LNCAP (cell line): ENCODE measurements at regions not wholly inside any gene's neighbourhood (a gene's known extent, or its start where the extent isn't known, plus 50 kb on each side); places are given as distances from the start of the nearest gene placed in this dataset.

Experiments
- CTCF ChIP-seq: fragments of 450-650 bp; IDR thresholded peaks from 2 replicates; pipeline ENCODE4 v1.5.1; 2017; ENCODE audit warnings: mild to moderate bottlenecking

- TF ChIP-seq CTCF = no peak
These were observed 293.9 kb upstream of the PLET1 start for GRCh38 chr11:112554586-112554985.

GRCh38 chr11:112555491-112556364 lies 295.1 kb upstream of the PLET1 start:
- TF ChIP-seq CTCF = peak; percentile 70

- no peak for TF ChIP-seq CTCF
These were observed 298.0 kb upstream of the PLET1 start for GRCh38 chr11:112558691-112559090.

- TF ChIP-seq CTCF = no peak
These were observed 303.1 kb upstream of the PLET1 start for GRCh38 chr11:112563808-112564207.

- TF ChIP-seq CTCF = no peak
These were observed 303.7 kb upstream of the PLET1 start for GRCh38 chr11:112564228-112564955.

GRCh38 chr11:112565551-112565950 lies 304.9 kb upstream of the PLET1 start:
- no peak for TF ChIP-seq CTCF

GRCh38 chr11:112566124-112566523 lies 305.5 kb upstream of the PLET1 start:
- TF ChIP-seq CTCF = no peak
